ENCODE measurements at regions not wholly inside any gene's neighbourhood (a gene's known extent, or its start where the extent isn't known, plus 50 kb on each side); places are given as distances from the start of the nearest gene placed in this dataset.

GRCh38 chr2:176534798-176535466 lies 265.7 kb downstream of the MTX2 start:
- Histone ChIP-seq H3K4me3 (ENCODE audit: low read depth in 1 of 2, low read length in 2 of 2) (no peak overlapping the region), H3K27ac (ENCODE audit: low read length) (no peak overlapping the region), H3K36me3 (ENCODE audit: control insufficient read depth in 1 of 2, insufficient read depth in 2 of 2, low read length in 2 of 2) (no peaks in the 10 kb centered on the region), H3K9me3 (ENCODE audit: control insufficient read depth in 1 of 2, low read length in 2 of 2) (no peaks in the 10 kb centered on the region), H3K4me1 (ENCODE audit: control insufficient read depth in 1 of 2, insufficient read depth in 2 of 2, low read length in 2 of 2) (no peaks in the 10 kb centered on the region), H3K27me3 (ENCODE audit: low read depth, low read length) (no peaks in the 10 kb centered on the region)

GRCh38 chr2:176535467-176536113 lies 266.3 kb downstream of the MTX2 start:
- Histone ChIP-seq H3K4me1 (ENCODE audit: control insufficient read depth in 1 of 2, insufficient read depth in 2 of 2, low read length in 2 of 2) (no peaks in the 10 kb centered on the region), H3K36me3 (ENCODE audit: control insufficient read depth in 1 of 2, insufficient read depth in 2 of 2, low read length in 2 of 2) (no peaks in the 10 kb centered on the region), H3K4me3 (ENCODE audit: low read depth in 1 of 2, low read length in 2 of 2) (no peak overlapping the region), H3K27ac (ENCODE audit: low read length) (no peak overlapping the region), H3K27me3 (ENCODE audit: low read depth, low read length) (no peaks in the 10 kb centered on the region), H3K9me3 (ENCODE audit: control insufficient read depth in 1 of 2, low read length in 2 of 2) (no peaks in the 10 kb centered on the region)

GRCh38 chr2:176536439-176537133 lies 267.3 kb downstream of the MTX2 start:
- H3K27ac ChIP-seq (ENCODE audit: low read length), result no peak overlapping the region
- no peaks in the 10 kb centered on the region for H3K27me3 ChIP-seq (ENCODE audit: low read depth, low read length)
- H3K9me3 ChIP-seq (ENCODE audit: control insufficient read depth in 1 of 2, low read length in 2 of 2), result no peaks in the 10 kb centered on the region
- H3K4me3 ChIP-seq (ENCODE audit: low read depth in 1 of 2, low read length in 2 of 2), result no peak overlapping the region
- no peaks in the 10 kb centered on the region for H3K36me3 ChIP-seq (ENCODE audit: control insufficient read depth in 1 of 2, insufficient read depth in 2 of 2, low read length in 2 of 2)
- no peaks in the 10 kb centered on the region for H3K4me1 ChIP-seq (ENCODE audit: control insufficient read depth in 1 of 2, insufficient read depth in 2 of 2, low read length in 2 of 2)

- Histone ChIP-seq H3K9me3 (ENCODE audit: control insufficient read depth in 1 of 2, low read length in 2 of 2) (no peaks in the 10 kb centered on the region), H3K27ac (ENCODE audit: low read length) (no peak overlapping the region), H3K36me3 (ENCODE audit: control insufficient read depth in 1 of 2, insufficient read depth in 2 of 2, low read length in 2 of 2) (no peaks in the 10 kb centered on the region), H3K4me1 (ENCODE audit: control insufficient read depth in 1 of 2, insufficient read depth in 2 of 2, low read length in 2 of 2) (no peaks in the 10 kb centered on the region), H3K4me3 (ENCODE audit: low read depth in 1 of 2, low read length in 2 of 2) (no peak overlapping the region), H3K27me3 (ENCODE audit: low read depth, low read length) (no peaks in the 10 kb centered on the region)
These were observed 268.7 kb downstream of the MTX2 start for GRCh38 chr2:176537932-176538331.

- Histone ChIP-seq H3K9me3 (ENCODE audit: control insufficient read depth in 1 of 2, low read length in 2 of 2) (no peaks in the 10 kb centered on the region), H3K27me3 (ENCODE audit: low read depth, low read length) (no peaks in the 10 kb centered on the region), H3K4me3 (ENCODE audit: low read depth in 1 of 2, low read length in 2 of 2) (no peak overlapping the region), H3K27ac (ENCODE audit: low read length) (no peak overlapping the region), H3K4me1 (ENCODE audit: control insufficient read depth in 1 of 2, insufficient read depth in 2 of 2, low read length in 2 of 2) (no peaks in the 10 kb centered on the region), H3K36me3 (ENCODE audit: control insufficient read depth in 1 of 2, insufficient read depth in 2 of 2, low read length in 2 of 2) (no peaks in the 10 kb centered on the region)
These were observed 271.8 kb downstream of the MTX2 start for GRCh38 chr2:176540995-176541394.

GRCh38 chr2:176542476-176542875 lies 273.2 kb downstream of the MTX2 start:
- Histone ChIP-seq H3K36me3 (ENCODE audit: control insufficient read depth in 1 of 2, insufficient read depth in 2 of 2, low read length in 2 of 2) (no peaks in the 10 kb centered on the region), H3K27ac (ENCODE audit: low read length) (no peak overlapping the region), H3K4me1 (ENCODE audit: control insufficient read depth in 1 of 2, insufficient read depth in 2 of 2, low read length in 2 of 2) (no peaks in the 10 kb centered on the region), H3K4me3 (ENCODE audit: low read depth in 1 of 2, low read length in 2 of 2) (no peak overlapping the region), H3K9me3 (ENCODE audit: control insufficient read depth in 1 of 2, low read length in 2 of 2) (no peaks in the 10 kb centered on the region), H3K27me3 (ENCODE audit: low read depth, low read length) (no peaks in the 10 kb centered on the region)

- Histone ChIP-seq H3K4me3 (ENCODE audit: low read depth in 1 of 2, low read length in 2 of 2) (no peak overlapping the region), H3K4me1 (ENCODE audit: control insufficient read depth in 1 of 2, insufficient read depth in 2 of 2, low read length in 2 of 2) (no peaks in the 10 kb centered on the region), H3K9me3 (ENCODE audit: control insufficient read depth in 1 of 2, low read length in 2 of 2) (no peaks in the 10 kb centered on the region), H3K36me3 (ENCODE audit: control insufficient read depth in 1 of 2, insufficient read depth in 2 of 2, low read length in 2 of 2) (no peaks in the 10 kb centered on the region), H3K27ac (ENCODE audit: low read length) (no peak overlapping the region), H3K27me3 (ENCODE audit: low read depth, low read length) (no peaks in the 10 kb centered on the region)
These were observed 275.3 kb downstream of the MTX2 start for GRCh38 chr2:176544557-176544956.

GRCh38 chr2:176544991-176545956 lies 276.0 kb downstream of the MTX2 start:
- Histone ChIP-seq H3K4me3 (ENCODE audit: low read depth in 1 of 2, low read length in 2 of 2) (no peak overlapping the region), H3K9me3 (ENCODE audit: control insufficient read depth in 1 of 2, low read length in 2 of 2) (no peaks in the 10 kb centered on the region), H3K36me3 (ENCODE audit: control insufficient read depth in 1 of 2, insufficient read depth in 2 of 2, low read length in 2 of 2) (no peaks in the 10 kb centered on the region), H3K27me3 (ENCODE audit: low read depth, low read length) (no peaks in the 10 kb centered on the region), H3K27ac (ENCODE audit: low read length) (no peak overlapping the region), H3K4me1 (ENCODE audit: control insufficient read depth in 1 of 2, insufficient read depth in 2 of 2, low read length in 2 of 2) (no peaks in the 10 kb centered on the region)

GRCh38 chr2:176546550-176546949 lies 277.3 kb downstream of the MTX2 start:
- Histone ChIP-seq H3K9me3 (ENCODE audit: control insufficient read depth in 1 of 2, low read length in 2 of 2) (no peaks in the 10 kb centered on the region), H3K4me1 (ENCODE audit: control insufficient read depth in 1 of 2, insufficient read depth in 2 of 2, low read length in 2 of 2) (no peaks in the 10 kb centered on the region), H3K27me3 (ENCODE audit: low read depth, low read length) (no peaks in the 10 kb centered on the region), H3K4me3 (ENCODE audit: low read depth in 1 of 2, low read length in 2 of 2) (no peak overlapping the region), H3K36me3 (ENCODE audit: control insufficient read depth in 1 of 2, insufficient read depth in 2 of 2, low read length in 2 of 2) (no peaks in the 10 kb centered on the region), H3K27ac (ENCODE audit: low read length) (no peak overlapping the region)

- Histone ChIP-seq H3K4me3 (ENCODE audit: low read depth in 1 of 2, low read length in 2 of 2) (no peak overlapping the region), H3K4me1 (ENCODE audit: control insufficient read depth in 1 of 2, insufficient read depth in 2 of 2, low read length in 2 of 2) (peaks cover 6 to 11% of the 10 kb centered on the region in 2 donors), H3K36me3 (ENCODE audit: control insufficient read depth in 1 of 2, insufficient read depth in 2 of 2, low read length in 2 of 2) (no peaks in the 10 kb centered on the region), H3K27me3 (ENCODE audit: low read depth, low read length) (peaks cover 4% of the 10 kb centered on the region), H3K27ac (ENCODE audit: low read length) (peak overlapping the region; percentile 27), H3K9me3 (ENCODE audit: control insufficient read depth in 1 of 2, low read length in 2 of 2) (no peaks in the 10 kb centered on the region)
These were observed 283.4 kb downstream of the MTX2 start for GRCh38 chr2:176552501-176553135.
